Neutrophil (primary cell): ENCODE measurements at regions not wholly inside any gene's neighbourhood (a gene's known extent, or its start where the extent isn't known, plus 50 kb on each side); places are given as distances from the start of the nearest gene placed in this dataset.

Experiments
- H3K27ac ChIP-seq: fragments of 200-600 bp; sonication (generic); 2 replicates; pipeline ENCODE4 v1.5.1; 2016; ENCODE audit warnings: mild to moderate bottlenecking, moderate library complexity
- H3K27me3 ChIP-seq: fragments of 200-600 bp; sonication (generic); 2 replicates; pipeline ENCODE4 v1.6.0; 2016; ENCODE audit warnings: mild to moderate bottlenecking
- H3K36me3 ChIP-seq: fragments of 200-600 bp; sonication (generic); 2 replicates; pipeline ENCODE4 v1.5.1; 2017
- H3K4me1 ChIP-seq, 2 experiments: fragments of 200-600 bp in 1 of 2; sonication (generic) in 1 of 2; 1 replicate in 1 of 2; 2 replicates in 1 of 2; pipeline versions ENCODE4 v1.5.1 to v1.6.1; 2013 to 2016; ENCODE audit warnings: low read depth in 1 of 2, low read length in 1 of 2, mild to moderate bottlenecking in 1 of 2, moderate library complexity in 1 of 2; ENCODE audit not compliant: control insufficient read depth in 1 of 2, insufficient read depth in 1 of 2
- H3K4me3 ChIP-seq, 2 experiments: fragments of 200-600 bp in 1 of 2; sonication (generic) in 1 of 2; 1 replicate in 1 of 2; 2 replicates in 1 of 2; pipeline ENCODE4 v1.5.1; 2013 to 2016; ENCODE audit warnings: low read depth in 1 of 2, low read length in 1 of 2, mild to moderate bottlenecking in 1 of 2, moderate library complexity in 1 of 2
- H3K9me3 ChIP-seq: fragments of 200-600 bp; sonication (generic); 2 replicates; pipeline ENCODE4 v1.5.1; 2016
- TF ChIP-seq, protein P1 (sequence below): fragments of 200-600 bp; sonication (generic); IDR thresholded peaks from 2 replicates; pipeline ENCODE4 v1.5.1; 2016; ENCODE audit warnings: antibody characterized with exemption

DNA sequence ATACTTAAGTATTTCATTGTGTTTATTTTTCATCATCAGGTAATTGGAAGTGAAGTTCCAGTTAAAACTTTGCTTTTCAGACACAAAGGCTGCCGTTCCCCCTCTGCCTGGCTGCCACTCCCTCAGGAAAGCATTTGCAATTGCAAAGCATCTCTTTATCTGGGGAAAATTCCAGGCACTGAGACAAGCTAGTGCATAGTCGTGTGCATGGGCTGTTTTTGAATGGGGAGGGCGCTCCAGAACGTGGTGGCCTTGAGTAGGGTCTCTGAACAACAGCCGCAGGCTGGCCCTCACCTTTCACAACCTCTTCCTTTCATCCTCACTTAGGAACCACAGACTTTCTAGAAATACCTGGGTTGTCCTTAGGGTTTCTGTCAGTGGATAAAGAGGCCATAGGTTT, 285.1 kb upstream of the ADAMTS16 start:
- Histone ChIP-seq H3K27ac (no peak overlapping the region), H3K36me3 (no peaks in the 10 kb centered on the region), H3K4me1 (no peaks in the 10 kb centered on the region), H3K27me3 (no peaks in the 10 kb centered on the region), H3K9me3 (no peaks in the 10 kb centered on the region), H3K4me3 (no peak overlapping the region)
- TF ChIP-seq, protein P1, sequence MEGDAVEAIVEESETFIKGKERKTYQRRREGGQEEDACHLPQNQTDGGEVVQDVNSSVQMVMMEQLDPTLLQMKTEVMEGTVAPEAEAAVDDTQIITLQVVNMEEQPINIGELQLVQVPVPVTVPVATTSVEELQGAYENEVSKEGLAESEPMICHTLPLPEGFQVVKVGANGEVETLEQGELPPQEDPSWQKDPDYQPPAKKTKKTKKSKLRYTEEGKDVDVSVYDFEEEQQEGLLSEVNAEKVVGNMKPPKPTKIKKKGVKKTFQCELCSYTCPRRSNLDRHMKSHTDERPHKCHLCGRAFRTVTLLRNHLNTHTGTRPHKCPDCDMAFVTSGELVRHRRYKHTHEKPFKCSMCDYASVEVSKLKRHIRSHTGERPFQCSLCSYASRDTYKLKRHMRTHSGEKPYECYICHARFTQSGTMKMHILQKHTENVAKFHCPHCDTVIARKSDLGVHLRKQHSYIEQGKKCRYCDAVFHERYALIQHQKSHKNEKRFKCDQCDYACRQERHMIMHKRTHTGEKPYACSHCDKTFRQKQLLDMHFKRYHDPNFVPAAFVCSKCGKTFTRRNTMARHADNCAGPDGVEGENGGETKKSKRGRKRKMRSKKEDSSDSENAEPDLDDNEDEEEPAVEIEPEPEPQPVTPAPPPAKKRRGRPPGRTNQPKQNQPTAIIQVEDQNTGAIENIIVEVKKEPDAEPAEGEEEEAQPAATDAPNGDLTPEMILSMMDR, result no peak

DNA sequence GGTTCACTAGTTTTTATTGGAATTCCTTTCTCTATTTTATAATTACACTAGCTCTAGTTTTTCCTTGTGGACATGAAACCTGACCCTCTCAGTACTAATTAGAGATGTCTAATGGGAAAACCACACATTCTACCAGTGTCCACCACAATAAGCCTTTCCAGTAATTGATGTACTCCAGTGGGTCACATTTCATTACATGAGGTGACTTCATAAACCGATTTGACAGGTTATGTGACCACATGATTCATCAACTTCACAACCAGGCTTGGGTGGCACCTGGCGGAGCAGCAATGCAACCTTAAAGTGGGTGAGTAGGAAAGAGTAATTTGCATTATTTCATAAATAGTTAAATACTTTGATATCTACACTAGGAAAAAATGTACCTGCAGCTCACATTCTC, 284.2 kb upstream of the ADAMTS16 start:
- Histone ChIP-seq H3K27ac (no peak overlapping the region), H3K27me3 (no peaks in the 10 kb centered on the region), H3K36me3 (no peaks in the 10 kb centered on the region), H3K9me3 (no peaks in the 10 kb centered on the region), H3K4me3 (no peak overlapping the region), H3K4me1 (no peaks in the 10 kb centered on the region)
- TF ChIP-seq, protein P1, result no peak

DNA sequence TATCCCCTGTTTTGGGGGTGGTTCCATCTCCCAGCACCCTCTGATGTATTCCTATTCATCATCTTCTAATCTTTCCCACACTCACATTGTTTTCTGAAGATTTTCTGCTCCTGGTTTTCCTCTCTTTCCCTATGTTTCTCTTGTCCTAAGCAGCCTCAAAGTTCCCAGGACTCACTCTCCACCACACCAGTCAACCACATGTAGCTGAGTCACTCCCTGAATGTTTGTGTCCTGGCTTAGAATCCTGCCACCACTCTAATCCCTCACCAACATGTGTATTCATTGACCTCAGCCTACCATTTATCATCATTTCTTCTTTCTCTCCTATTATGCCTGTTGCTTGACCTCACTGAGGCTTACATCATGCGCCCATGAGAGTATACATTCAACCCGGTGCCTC, 282.4 kb upstream of the ADAMTS16 start:
- Histone ChIP-seq H3K36me3 (no peaks in the 10 kb centered on the region), H3K27ac (no peak overlapping the region), H3K4me3 (no peak overlapping the region), H3K9me3 (no peaks in the 10 kb centered on the region), H3K27me3 (no peaks in the 10 kb centered on the region), H3K4me1 (no peaks in the 10 kb centered on the region)
- TF ChIP-seq, protein P1, result no peak

DNA sequence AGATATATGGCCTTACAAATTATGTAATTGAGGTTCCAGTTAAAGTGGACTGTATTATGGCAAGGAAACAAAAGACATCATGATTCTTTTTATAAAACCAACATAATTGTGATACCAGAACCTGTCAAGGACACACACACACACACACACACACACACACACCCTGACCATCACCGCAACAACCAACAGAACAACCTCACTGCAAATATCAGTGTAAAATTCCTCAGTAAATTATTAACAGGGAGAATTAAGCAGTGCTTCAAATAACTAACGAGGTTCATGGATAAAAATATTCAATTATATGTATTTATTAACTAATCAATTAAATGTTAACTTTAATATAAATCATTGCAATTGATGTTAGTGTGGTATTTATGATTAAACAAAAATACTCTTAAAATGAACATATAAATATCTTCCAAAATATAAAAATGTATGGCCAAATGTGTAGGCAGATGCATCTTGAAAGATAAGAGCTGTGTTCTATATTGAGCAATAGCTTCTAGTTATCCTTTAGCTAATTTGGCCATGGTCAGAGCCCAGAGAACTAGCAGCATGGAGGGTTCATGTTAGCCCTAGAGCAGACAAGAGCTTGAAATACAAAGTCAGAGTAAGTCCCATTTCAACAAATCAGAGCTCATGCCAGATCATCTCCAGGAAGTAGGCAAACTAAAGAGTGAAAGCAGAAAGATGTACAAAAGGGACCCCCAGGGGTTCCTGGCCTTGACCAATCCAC, 280.5 kb upstream of the ADAMTS16 start:
- H3K4me3 ChIP-seq, result no peak overlapping the region
- no peaks in the 10 kb centered on the region for H3K9me3 ChIP-seq
- H3K4me1 ChIP-seq, result no peaks in the 10 kb centered on the region
- H3K27me3 ChIP-seq, result no peaks in the 10 kb centered on the region
- TF ChIP-seq, protein P1, result no peak
- no peaks in the 10 kb centered on the region for H3K36me3 ChIP-seq
- no peak overlapping the region for H3K27ac ChIP-seq

DNA sequence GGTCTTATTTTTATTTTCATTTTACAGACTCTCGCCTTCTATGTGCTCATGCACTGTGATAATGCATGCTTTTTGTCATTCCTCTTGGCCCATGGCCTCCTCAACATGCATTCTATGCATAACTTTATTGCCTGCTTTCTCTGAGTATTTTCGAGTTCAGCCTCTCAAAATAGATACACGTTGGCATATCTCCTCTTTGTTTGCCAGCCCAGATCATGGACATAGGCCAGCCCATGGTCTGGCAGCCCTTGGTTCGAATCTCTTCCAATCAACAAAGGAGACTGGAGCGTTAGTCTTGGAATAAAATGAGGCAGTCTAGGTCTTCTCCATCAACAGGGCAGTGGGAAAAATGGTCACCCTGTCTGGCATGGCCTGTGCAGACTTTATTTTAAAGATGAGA, 279.5 kb upstream of the ADAMTS16 start:
- TF ChIP-seq, protein P1, result no peak
- Histone ChIP-seq H3K9me3 (no peaks in the 10 kb centered on the region), H3K27me3 (no peaks in the 10 kb centered on the region), H3K36me3 (no peaks in the 10 kb centered on the region), H3K4me1 (no peaks in the 10 kb centered on the region), H3K27ac (no peak overlapping the region), H3K4me3 (no peak overlapping the region)
